GM04504 (cell line): ENCODE measurements at regions not wholly inside any gene's neighbourhood (a gene's known extent, or its start where the extent isn't known, plus 50 kb on each side); places are given as distances from the start of the nearest gene placed in this dataset.
"Not testable (repeated sequence)": the region's sequence is repeated elsewhere in the genome, so short reads cannot be mapped to it uniquely, and the experiment has no call there.

Source experiments
- DNase-seq: peaks from one replicate; pipeline ENCODE4 v3.0.0-alpha.2; 2012; ENCODE audit warnings: low read depth

DNA sequence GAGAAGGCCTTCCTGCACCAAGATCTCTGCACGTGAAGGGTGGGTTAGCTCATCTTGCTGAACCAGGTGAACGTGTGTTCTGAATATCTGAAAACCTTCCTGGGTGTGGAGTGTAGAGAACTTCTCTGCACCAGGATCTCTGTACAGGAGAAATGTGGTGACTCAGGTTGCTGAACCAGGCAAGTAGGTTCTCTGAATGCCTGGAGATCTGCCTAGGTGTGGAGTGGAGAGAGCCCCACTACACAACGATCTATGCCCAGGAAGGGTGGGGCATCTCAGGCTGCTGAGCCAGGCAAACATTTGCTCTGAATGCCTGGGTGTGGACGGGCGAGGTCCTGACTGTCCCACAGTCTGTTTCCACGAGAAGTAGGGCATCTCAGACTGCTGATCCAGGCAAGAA is 1002.3 kb upstream of the KCND2 start:
- no peak for DNase-seq

DNA sequence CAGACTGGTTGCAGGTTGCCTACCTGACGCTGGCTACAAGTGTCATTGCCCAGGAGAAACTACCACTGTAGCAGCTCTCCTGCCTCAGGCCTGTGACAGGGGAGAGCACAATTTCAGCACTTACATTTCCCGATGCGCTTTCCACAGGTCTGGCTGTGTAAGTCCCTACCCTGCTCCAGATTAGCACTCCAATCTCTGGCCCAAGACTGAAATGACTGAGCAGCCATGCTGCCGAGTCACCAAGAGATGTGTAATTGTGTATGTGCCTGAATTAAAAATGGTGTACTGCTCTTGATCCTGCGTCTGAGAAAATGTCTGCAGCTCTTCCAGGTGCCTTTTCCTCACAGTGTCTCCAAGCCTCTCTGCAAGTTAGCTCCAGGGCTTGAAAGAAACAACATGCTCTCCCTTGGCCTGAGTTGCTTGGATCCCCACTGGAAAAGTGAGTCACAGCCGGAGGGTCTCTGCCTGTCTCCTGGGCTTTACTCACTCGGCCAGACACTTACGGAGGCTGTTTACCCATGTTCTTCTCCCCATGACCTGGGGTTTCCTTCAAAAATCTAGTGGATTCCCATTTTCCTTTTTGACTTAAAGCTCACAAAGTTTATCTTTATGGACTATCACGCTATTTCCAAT is 1001.7 kb upstream of the KCND2 start:
- no peak for DNase-seq

DNA sequence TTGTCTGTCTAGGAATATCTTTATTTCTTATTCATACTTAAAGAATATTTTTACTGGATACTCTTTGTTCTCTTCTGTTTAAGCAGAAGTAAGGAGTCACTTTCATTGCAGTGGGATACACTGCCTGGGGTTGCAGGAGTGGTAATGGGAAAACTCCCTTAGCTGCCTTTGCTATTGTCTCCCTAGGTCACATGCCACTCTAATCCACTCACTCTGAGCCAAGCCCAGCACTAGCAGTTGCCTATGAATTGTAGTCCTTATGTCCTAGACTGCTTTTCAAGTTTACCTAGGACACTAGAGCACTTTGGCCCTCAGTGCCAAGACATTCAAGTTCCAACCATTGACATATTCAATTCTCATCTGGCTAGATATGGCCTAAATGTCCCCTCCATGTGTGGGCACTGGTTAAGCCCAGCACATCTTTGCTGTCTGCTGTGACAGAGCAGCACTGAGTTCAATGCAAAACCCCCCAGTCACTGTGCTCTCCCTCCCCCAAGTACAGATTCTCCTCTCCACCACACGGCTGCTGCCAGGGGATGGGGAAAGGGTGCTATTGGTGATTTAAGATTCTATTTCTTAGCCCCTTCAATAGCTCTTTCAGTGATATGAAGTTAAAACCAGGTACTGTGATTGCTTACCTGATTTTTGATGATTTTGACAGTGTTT is 991.7 kb upstream of the KCND2 start:
- no peak for DNase-seq

DNA sequence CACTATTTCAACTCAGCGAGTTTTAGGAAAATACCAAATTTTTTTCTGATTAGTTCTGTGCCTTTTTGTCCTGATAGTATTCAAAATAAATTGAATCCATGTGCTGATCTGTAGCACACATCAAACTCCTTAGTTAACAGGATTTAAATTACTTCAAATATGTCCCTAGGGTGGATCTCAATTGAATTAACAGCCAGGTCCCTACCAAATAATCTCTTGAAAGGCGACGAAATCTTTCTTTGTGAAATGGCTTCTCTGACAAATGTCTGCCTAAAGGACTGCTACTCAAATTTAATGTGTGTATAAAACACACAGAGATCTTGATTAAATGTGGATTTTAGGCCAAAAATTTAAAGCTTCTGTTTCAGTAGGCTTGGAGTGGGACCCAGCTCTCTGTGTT is 989.6 kb upstream of the KCND2 start:
- DNase-seq, result no peak

DNA sequence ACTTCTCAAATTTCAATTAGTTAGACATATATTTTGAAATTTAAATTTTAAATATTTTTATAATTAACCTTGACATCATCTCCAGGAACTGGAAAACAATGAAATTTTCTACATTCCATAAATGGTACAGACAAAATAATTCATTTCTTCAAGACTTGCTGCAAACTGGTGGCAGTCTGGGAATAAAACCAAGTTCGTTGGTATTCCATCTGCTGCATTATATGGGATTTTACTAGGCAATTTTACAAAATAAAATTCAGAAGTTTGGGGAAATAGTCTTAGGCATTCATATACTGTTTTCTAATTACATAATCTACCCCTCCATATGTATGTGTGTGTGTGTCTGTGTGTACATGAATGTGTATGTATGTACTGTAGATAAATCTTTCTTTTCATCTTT is 984.6 kb upstream of the KCND2 start:
- DNase-seq, result no peak

DNA sequence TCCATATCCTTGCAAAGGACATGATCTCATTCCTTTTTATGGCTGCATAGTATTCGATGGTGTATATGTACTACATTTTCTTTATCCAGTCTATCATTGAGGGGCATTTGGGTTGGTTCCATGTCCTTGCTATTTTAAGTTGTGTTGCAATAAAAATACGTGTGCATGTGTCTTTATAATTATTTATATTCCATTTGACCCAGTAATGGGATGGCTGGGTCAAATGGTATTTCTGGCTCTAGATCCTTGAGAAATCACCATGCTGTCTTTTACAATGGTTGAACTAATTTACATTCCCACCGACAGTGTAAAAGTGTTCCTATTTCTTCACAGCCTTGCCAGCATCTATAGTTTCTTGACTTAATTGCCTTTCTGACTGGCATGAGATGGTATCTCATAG is 972.6 kb upstream of the KCND2 start:
- DNase-seq, result not testable (repeated sequence)

DNA sequence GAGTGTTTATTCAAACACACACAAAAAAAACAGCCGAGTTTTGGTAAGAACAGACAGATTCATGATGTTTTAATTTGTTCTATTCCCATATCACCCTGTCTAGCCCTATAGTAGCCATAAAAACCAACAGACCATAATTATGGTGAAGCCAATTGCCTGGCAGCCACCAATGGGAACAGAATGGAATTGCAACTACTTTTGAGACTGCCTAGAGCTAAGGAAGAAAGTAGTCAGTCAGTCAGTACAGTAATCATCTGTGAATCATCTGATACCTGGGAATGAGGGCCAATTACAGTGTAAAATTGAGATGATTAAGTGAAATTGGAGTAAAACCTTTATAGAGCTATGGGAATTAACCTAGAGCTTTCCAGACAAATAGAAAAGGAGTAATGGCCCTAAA is 952.7 kb upstream of the KCND2 start:
- no peak for DNase-seq

DNA sequence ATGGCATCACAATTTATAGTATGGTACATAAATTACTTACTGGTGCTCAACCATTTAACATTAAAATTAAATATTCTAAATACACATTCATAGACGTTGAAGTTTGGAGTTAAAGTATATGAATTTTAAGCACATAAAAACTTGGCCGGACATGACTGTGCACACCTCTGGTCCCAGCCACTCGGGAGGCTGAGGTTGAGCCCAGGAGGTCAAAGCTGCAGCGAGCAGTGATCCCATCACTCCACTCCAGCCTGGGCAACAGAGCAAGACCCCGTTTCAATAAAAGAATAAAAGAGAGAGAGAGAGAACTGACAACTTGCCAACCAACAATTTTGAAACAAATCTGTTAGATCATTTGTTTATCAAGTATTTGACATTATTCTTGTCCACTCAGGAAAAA is 943.3 kb upstream of the KCND2 start:
- DNase-seq, result no peak

DNA sequence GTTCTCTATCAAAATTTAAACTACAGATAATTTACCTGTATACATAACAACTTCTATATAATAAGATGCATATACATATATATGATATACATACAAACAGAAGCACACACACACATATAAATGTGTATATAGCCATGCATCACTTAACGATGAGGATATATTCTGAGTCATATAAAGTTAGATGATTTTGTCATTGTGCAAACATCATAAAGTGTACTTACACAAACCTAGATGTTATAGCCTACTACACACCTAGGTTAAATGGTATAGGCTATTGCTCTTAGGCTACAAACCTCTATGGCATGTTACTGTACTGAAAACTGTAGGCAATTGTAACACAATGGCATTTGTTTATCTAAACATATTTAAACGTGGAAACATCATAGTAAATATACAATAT is 937.6 kb upstream of the KCND2 start:
- DNase-seq, result no peak

DNA sequence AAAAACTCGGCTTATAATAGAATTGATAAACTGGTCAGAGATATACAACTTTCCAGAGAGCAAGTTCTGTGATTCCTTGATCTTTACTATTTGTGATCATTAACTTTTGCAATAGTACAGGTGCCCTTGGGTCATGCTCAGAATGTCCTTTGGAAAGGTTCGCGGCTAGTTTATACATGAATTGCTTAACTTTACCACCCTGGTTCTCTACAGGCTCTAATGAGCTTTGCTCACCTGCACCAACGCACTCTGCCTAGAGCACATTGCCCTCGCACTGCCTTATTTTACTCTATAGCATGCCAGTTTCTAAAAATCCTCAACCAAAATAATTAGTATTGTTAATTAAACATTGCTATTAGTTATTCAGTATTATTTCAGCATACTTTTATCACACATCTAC is 931.2 kb upstream of the KCND2 start:
- no peak for DNase-seq

DNA sequence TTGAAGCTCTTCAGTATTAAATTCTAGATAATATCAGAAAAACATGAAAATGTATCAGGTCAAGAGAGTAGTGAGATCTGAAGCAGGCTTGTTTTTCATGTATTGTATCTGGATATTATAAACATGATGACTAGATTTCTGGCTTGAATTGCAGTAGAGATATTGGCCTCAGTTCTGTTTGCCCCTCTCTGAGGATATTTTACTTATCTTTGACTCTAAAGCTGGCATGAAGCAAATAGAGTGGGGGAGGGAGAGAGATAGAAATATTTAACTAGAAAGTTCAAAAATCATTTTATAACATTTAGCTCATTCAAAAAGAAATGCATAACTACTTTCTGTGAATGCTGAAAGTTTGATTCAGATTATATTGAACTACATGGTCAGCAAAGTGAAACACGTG is 929.7 kb upstream of the KCND2 start:
- DNase-seq, result no peak

DNA sequence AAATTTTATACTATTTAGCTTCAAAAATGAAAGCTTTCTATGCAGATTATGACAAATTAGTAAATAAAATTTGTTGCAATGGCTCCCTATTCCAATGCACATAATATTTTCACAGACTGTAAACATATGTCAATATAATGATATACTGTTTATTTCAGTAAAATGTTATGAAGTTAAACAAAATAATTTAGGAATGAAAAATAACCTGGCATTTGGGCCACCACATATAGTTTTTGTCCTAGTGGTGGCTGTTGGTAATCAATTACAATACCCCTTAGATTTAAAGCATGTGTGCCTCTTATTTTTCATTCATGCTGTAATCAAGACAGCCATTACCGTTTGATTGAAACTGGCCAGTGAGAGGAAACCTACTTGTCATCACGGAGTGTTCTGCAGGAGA is 928.5 kb upstream of the KCND2 start:
- DNase-seq, result no peak

DNA sequence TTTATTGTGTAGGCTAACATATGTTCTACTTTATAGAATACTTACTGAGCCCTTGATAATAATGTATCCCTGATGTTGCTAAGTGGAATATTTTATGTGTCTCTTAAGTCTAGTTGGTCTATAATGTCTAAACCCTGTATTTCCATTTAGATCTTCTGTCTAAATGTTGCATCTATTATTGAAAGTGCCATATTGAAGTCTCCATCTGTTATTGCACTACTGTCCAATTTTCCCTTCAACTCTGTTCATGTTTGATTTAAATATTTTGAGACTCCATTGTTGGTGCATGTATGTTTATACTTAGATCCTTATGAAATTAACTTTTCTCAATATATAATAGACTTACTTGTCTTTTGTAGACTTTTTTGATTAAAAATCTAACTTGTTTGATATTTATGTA is 924.5 kb upstream of the KCND2 start:
- no peak for DNase-seq

DNA sequence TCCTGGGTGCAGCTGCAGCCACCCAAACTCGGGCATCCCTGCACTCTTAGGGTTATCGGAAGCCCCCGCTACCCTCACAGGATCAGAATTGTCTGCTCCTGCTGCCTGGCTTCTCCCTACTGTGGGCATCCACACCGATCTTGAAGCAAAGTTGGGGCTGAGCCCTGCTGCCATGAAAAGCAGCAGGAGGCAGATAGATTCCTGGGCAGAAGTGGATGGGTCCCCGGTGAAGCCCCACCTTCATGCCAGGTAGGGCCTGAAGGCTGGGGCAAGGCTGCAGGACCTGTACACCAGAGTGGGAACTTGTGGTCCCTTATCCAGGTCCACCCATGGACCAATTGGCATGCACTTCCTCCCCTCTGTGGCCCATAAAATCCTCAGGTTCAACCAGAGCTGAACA is 922.6 kb upstream of the KCND2 start:
- DNase-seq, result no peak

DNA sequence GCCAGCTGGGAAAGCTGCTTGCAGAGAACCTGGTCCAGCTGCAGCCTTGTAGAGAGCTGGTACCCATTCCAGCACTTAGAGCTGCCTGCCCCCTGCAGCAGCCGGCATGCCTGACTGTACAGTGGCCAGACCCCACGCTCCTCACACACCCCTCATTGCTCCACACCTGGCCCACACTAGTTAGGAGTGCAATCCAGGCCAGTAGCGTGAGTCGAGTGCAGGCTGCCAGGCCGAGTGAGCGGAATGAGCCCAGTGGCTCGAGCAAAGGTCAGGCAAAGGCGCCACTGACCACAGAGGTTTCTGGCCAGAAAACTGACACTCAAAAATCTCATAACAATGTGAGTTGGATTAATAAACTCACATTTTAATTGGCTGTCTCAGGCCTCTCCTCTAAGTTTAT is 921.7 kb upstream of the KCND2 start:
- no peak for DNase-seq

DNA sequence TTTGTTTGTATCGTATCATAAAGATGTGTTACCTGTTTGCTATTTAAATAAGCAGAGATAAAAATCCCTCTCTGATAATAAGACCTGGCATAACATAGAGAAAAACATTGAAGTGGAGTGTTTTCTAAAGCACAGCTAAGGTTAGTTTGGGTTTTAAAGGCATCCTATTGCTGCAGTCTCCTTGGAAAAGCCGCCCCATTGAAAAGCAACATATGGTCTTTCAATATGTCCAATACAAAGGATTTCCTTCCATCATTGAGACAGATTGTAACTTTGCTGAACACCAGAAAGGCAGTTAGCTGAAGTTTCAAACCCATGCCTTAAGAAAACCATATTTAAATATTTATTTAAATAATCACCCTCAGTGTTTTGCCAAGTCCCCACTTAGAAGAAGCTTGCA is 898.5 kb upstream of the KCND2 start:
- no peak for DNase-seq

DNA sequence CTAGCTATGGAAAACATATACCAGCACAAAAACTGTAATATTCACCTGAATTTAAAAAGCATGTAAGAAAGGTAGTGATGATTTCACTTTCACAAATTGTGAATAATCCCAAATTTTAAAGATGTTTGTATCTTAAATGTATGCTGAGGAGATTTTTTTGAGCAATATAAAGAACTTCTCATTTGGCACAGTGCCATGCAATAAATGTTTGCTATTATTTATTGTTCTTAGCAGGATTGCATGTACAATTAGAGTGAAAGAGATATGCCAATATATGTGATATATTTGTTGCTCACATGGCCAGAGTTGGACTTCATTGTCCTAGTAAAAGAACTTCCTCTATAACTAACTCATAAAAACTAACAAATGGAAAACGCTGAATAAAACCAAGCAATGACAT is 895.1 kb upstream of the KCND2 start:
- DNase-seq, result no peak

DNA sequence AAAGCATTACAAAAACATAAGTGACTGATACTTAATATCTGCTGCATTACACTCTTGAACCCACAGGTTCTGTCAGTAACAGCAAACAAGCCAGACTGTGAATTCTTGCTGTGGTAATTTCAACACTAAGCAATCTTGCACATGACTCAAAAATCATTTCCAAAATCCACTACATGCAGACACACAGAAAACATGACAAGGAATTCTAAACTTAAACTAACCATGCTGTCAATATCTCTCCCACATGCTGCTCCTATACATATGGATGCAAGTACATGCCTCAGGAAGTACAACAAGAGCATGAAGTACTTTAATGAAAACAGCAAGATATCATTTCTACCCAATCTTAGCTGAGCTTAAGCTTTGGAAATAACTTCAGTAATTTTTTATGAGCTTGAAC is 890.2 kb upstream of the KCND2 start:
- DNase-seq, result no peak

DNA sequence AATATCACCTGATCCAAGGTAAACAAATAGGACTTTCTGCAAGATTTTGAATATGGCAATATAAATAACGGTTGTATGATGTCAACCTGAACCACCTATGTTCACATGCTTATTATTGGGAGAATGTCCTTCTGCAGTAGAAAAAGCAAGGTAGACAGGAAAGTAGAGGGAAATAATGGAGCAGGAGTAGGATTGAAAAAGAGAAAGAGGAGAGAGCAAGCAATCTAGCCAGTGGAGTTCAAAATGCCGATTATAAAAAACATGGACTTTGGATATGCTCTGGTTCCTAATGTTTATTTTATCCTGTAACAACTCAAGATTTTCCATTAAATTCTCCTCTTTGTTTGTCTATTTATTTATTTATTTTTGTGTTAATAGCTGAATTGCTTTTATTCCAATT is 878.0 kb upstream of the KCND2 start:
- no peak for DNase-seq

DNA sequence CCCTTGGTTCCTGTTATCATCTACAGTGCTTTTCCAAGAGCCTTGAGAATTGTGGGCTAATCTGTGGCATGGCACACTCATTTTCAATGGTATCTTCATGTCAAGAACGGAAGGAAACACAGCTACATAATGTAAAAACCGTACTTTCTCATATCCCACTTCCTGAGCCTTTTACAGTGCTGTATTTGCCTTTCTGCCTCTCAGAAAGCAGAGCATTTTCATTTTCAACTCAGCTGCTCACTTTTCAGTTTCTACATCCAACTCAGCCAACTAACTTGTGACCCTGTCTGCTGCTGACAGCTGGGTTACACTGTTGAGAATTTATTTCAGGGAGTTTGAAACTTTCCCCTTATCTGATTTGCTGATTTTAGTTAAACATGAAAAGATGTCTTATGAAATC is 875.8 kb upstream of the KCND2 start:
- no peak for DNase-seq

DNA sequence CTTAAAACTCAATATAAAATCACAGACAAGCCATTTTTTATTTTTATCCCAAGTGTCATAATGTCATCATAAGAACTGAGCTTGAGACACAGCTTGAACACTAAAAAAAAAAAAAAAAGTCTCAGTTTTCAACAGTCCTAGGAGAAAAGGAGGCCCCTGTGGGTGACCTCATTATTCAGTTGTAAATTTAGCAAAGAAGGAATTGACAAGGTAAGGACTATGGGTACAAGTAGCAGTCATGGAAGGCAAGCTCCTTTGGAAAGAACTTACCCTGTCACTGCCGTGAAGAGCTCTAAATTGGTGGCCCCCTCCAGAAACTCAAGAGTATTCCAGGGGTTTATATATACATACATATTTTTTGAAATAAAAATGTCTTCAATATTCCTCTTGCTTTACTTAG is 864.4 kb upstream of the KCND2 start:
- DNase-seq, result no peak

DNA sequence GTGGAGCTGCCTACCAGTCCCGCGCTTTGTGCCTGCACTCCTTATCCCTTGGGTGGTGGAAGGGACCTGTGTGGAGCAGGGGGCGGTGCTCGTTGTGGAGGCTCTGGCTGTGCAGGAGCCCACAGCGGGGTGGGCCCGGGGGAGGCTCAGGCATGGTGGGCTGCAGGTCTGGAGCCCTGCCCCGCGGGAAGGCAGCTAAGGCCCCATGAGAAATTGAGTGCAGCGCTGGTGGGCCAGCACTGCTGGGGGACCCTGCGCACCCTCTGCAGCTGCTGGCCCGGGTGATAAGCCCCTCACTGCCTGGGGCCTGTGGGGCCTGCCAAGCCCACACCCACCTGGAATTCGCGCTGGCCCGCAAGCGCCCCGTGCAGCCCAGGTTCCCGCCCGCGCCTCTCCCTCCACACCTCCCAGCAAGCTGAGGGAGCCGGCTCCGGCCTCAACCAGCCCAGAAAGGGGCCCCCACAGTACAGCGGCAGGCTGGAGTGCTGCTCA is 859.6 kb upstream of the KCND2 start:
- DNase-seq, result no peak

DNA sequence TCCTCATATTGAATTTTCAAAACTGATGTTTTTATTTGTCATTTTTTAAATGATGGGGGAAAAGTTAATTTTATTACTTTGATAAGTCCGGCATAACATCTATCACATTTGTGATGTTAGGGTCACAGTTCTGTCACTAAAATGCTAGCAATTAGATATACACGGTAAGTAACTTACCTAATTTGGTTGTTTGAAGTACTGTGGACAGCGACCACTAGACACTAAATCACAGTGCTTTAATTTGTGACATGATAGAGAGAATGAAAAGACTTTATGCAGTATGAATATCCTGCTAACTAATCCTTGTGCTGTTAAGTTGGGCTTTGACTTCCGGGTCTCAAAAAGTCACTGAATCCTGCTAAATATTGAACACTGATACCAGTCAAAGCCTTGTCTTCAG is 857.3 kb upstream of the KCND2 start:
- DNase-seq, result no peak

DNA sequence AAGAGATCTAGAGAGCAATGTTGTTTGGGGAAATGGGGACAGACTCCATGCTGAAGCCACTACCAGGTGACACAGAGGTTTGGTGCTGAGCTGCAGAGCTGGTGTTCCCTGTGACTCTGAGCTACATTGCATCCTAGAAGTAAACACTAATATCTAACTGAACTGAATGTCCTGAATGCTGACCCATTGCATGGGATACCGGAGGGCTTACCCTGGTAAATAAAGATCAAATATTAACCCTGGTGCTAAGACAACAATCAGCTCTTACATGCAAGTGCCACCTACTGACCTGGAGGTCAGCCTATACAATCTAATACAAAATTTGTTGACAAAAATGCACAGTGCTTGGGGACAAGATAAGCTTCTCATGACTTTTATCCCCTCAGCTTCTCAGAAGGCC is 851.3 kb upstream of the KCND2 start:
- DNase-seq, result no peak
